ENCODE measurements at regions not wholly inside any gene's neighbourhood (a gene's known extent, or its start where the extent isn't known, plus 50 kb on each side); places are given as distances from the start of the nearest gene placed in this dataset.

- no peak for TF ChIP-seq CTCF (IDR thresholded peaks at IDR 0.05; ENCODE audit: low read depth, low read length, poor library complexity, severe bottlenecking)
- no peak for TF ChIP-seq EZH2phosphoT487 (IDR thresholded peaks at IDR 0.05; ENCODE audit: borderline replicate concordance, low read length)
Measured at GRCh38 chr16:80288616-80289015, 252.2 kb upstream of the DYNLRB2 start.

Data from DOHH2 (cell line).